ENCODE measurements at regions not wholly inside any gene's neighbourhood (a gene's known extent, or its start where the extent isn't known, plus 50 kb on each side); places are given as distances from the start of the nearest gene placed in this dataset.

GRCh38 chr12:60259225-60259624 lies 663.4 kb downstream of the SLC16A7 start:
- no peak overlapping the region for H3K27ac Mint-ChIP-seq
- DNase-seq (no peak), ATAC-seq (replicated peaks in 1 of 4) (no peak)
- Histone ChIP-seq H3K27me3 (replicated peaks in 1 of 2; ENCODE audit: control insufficient read depth in 2 of 2, extremely low read depth in 1 of 2, insufficient read depth in 2 of 2, low read length in 1 of 2) (no peaks in the 10 kb centered on the region), H3K36me3 (ENCODE audit: control insufficient read depth in 2 of 2, extremely low read depth in 1 of 2, insufficient read depth in 1 of 2, low read length in 1 of 2) (no peaks in the 10 kb centered on the region), H3K4me1 (ENCODE audit: control insufficient read depth in 1 of 2, extremely low read depth in 1 of 2, insufficient read depth in 2 of 2, low read length in 2 of 2) (no peaks in the 10 kb centered on the region), H3K27ac (ENCODE audit: low read length) (no peak overlapping the region), H3K4me3 (ENCODE audit: control insufficient read depth in 1 of 2, extremely low read depth in 1 of 2, low read length in 1 of 2) (no peak overlapping the region), H3K9me3 (no peaks in the 10 kb centered on the region)
- CTCF ChIA-PET, result no interaction called here
- H3K4me1 Mint-ChIP-seq, result no peaks in the 10 kb centered on the region
- H3K4me3 Mint-ChIP-seq, result no peak overlapping the region
- POLR2A ChIA-PET, result interaction anchor here in 1 of 2 donors (0.6 kb wide), 1 partner anchor 418 kb away, joined by 4 read pairs; no protein-coding TSS in a partner anchor
- WGBS (ENCODE audit: insufficient coverage), result no CpG with 5 or more reads among the region's 3 CpGs
- H3K9me3 Mint-ChIP-seq, result no peaks in the 10 kb centered on the region
- H3K27me3 Mint-ChIP-seq, result no peaks in the 10 kb centered on the region
- no peaks in the 10 kb centered on the region for H3K36me3 Mint-ChIP-seq

- ChIA-PET POLR2A (no interaction called here), CTCF (interaction anchor here in 1 of 2 donors (0.6 kb wide), 1 partner anchor 106 kb away, joined by 4 read pairs; no protein-coding TSS in a partner anchor)
- WGBS (ENCODE audit: insufficient coverage), result no CpG with 5 or more reads among the region's 4 CpGs
- H3K4me3 Mint-ChIP-seq, result no peak overlapping the region
- H3K36me3 Mint-ChIP-seq, result no peaks in the 10 kb centered on the region
- H3K27ac ChIP-seq (ENCODE audit: low read length), result no peak overlapping the region
- no peaks in the 10 kb centered on the region for H3K27me3 ChIP-seq (replicated peaks in 1 of 2; ENCODE audit: control insufficient read depth in 2 of 2, extremely low read depth in 1 of 2, insufficient read depth in 2 of 2, low read length in 1 of 2)
- H3K4me1 Mint-ChIP-seq, result no peaks in the 10 kb centered on the region
- no peak for DNase-seq
- H3K36me3 ChIP-seq (ENCODE audit: control insufficient read depth in 2 of 2, extremely low read depth in 1 of 2, insufficient read depth in 1 of 2, low read length in 1 of 2), result no peaks in the 10 kb centered on the region
- no peaks in the 10 kb centered on the region for H3K4me1 ChIP-seq (ENCODE audit: control insufficient read depth in 1 of 2, extremely low read depth in 1 of 2, insufficient read depth in 2 of 2, low read length in 2 of 2)
- H3K27ac Mint-ChIP-seq, result no peak overlapping the region
- ATAC-seq (replicated peaks in 1 of 4), result no peak
- no peaks in the 10 kb centered on the region for H3K27me3 Mint-ChIP-seq
- no peak overlapping the region for H3K4me3 ChIP-seq (ENCODE audit: control insufficient read depth in 1 of 2, extremely low read depth in 1 of 2, low read length in 1 of 2)
- no peaks in the 10 kb centered on the region for H3K9me3 ChIP-seq
- peaks cover 0 to under 1% (median 0%) of the 10 kb centered on the region in 3 donors for H3K9me3 Mint-ChIP-seq
Measured at GRCh38 chr12:60262378-60262777, 666.5 kb downstream of the SLC16A7 start.

GRCh38 chr12:60263161-60263560 lies 667.3 kb downstream of the SLC16A7 start:
- Mint-ChIP-seq H3K27me3 (no peaks in the 10 kb centered on the region), H3K9me3 (peaks cover 0 to 4% (median 0%) of the 10 kb centered on the region in 3 donors), H3K36me3 (no peaks in the 10 kb centered on the region), H3K4me3 (no peak overlapping the region), H3K27ac (no peak overlapping the region), H3K4me1 (no peaks in the 10 kb centered on the region)
- ChIA-PET CTCF (no interaction called here), POLR2A (no interaction called here)
- DNase-seq, result no peak
- H3K27me3 ChIP-seq (replicated peaks in 1 of 2; ENCODE audit: control insufficient read depth in 2 of 2, extremely low read depth in 1 of 2, insufficient read depth in 2 of 2, low read length in 1 of 2), result no peaks in the 10 kb centered on the region
- no peak for ATAC-seq (replicated peaks in 1 of 4)
- no peaks in the 10 kb centered on the region for H3K9me3 ChIP-seq
- no peak overlapping the region for H3K4me3 ChIP-seq (ENCODE audit: control insufficient read depth in 1 of 2, extremely low read depth in 1 of 2, low read length in 1 of 2)
- no peaks in the 10 kb centered on the region for H3K4me1 ChIP-seq (ENCODE audit: control insufficient read depth in 1 of 2, extremely low read depth in 1 of 2, insufficient read depth in 2 of 2, low read length in 2 of 2)
- H3K27ac ChIP-seq (ENCODE audit: low read length), result no peak overlapping the region
- H3K36me3 ChIP-seq (ENCODE audit: control insufficient read depth in 2 of 2, extremely low read depth in 1 of 2, insufficient read depth in 1 of 2, low read length in 1 of 2), result no peaks in the 10 kb centered on the region

- H3K4me3 Mint-ChIP-seq, result no peak overlapping the region
- H3K36me3 Mint-ChIP-seq, result no peaks in the 10 kb centered on the region
- Histone ChIP-seq H3K36me3 (ENCODE audit: control insufficient read depth in 2 of 2, extremely low read depth in 1 of 2, insufficient read depth in 1 of 2, low read length in 1 of 2) (no peaks in the 10 kb centered on the region), H3K27me3 (replicated peaks in 1 of 2; ENCODE audit: control insufficient read depth in 2 of 2, extremely low read depth in 1 of 2, insufficient read depth in 2 of 2, low read length in 1 of 2) (no peaks in the 10 kb centered on the region), H3K4me1 (ENCODE audit: control insufficient read depth in 1 of 2, extremely low read depth in 1 of 2, insufficient read depth in 2 of 2, low read length in 2 of 2) (no peaks in the 10 kb centered on the region), H3K9me3 (no peaks in the 10 kb centered on the region), H3K27ac (ENCODE audit: low read length) (no peak overlapping the region), H3K4me3 (ENCODE audit: control insufficient read depth in 1 of 2, extremely low read depth in 1 of 2, low read length in 1 of 2) (no peak overlapping the region)
- ChIA-PET CTCF (no interaction called here), POLR2A (no interaction called here)
- ATAC-seq (replicated peaks in 1 of 4), result no peak
- WGBS (ENCODE audit: insufficient coverage), result no CpG with 5 or more reads among the region's 2 CpGs
- no peaks in the 10 kb centered on the region for H3K27me3 Mint-ChIP-seq
- H3K4me1 Mint-ChIP-seq, result no peaks in the 10 kb centered on the region
- peaks cover 0 to 4% (median 0%) of the 10 kb centered on the region in 3 donors for H3K9me3 Mint-ChIP-seq
- no peak for DNase-seq
- H3K27ac Mint-ChIP-seq, result no peak overlapping the region
Measured at GRCh38 chr12:60263836-60264493, 668.1 kb downstream of the SLC16A7 start.

- POLR2A ChIA-PET, result no interaction called here
- no peak for ATAC-seq (replicated peaks in 1 of 4)
- peaks cover 4 to 6% (median 5%) of the 10 kb centered on the region in 3 donors for H3K9me3 Mint-ChIP-seq
Measured at GRCh38 chr12:60265741-60266140, 669.9 kb downstream of the SLC16A7 start.

GRCh38 chr12:60266381-60266852 lies 670.6 kb downstream of the SLC16A7 start:
- H3K27ac Mint-ChIP-seq, result no peak overlapping the region
- DNase-seq (no peak), ATAC-seq (replicated peaks in 1 of 4) (no peak)
- H3K36me3 Mint-ChIP-seq, result no peaks in the 10 kb centered on the region
- POLR2A ChIA-PET, result no interaction called here
- no peaks in the 10 kb centered on the region for H3K36me3 ChIP-seq (ENCODE audit: control insufficient read depth in 2 of 2, extremely low read depth in 1 of 2, insufficient read depth in 1 of 2, low read length in 1 of 2)
- WGBS (ENCODE audit: insufficient coverage), result no CpG with 5 or more reads among the region's 4 CpGs
- H3K27ac ChIP-seq (ENCODE audit: low read length), result no peak overlapping the region
- H3K4me3 ChIP-seq (ENCODE audit: control insufficient read depth in 1 of 2, extremely low read depth in 1 of 2, low read length in 1 of 2), result no peak overlapping the region
- peaks cover 4 to 12% (median 9%) of the 10 kb centered on the region in 3 donors for H3K9me3 Mint-ChIP-seq
- no peaks in the 10 kb centered on the region for H3K4me1 Mint-ChIP-seq
- H3K27me3 ChIP-seq (replicated peaks in 1 of 2; ENCODE audit: control insufficient read depth in 2 of 2, extremely low read depth in 1 of 2, insufficient read depth in 2 of 2, low read length in 1 of 2), result no peaks in the 10 kb centered on the region
- CTCF ChIA-PET, result no interaction called here
- H3K9me3 ChIP-seq, result peaks cover 2% of the 10 kb centered on the region
- H3K4me3 Mint-ChIP-seq, result no peak overlapping the region
- H3K4me1 ChIP-seq (ENCODE audit: control insufficient read depth in 1 of 2, extremely low read depth in 1 of 2, insufficient read depth in 2 of 2, low read length in 2 of 2), result no peaks in the 10 kb centered on the region
- H3K27me3 Mint-ChIP-seq, result no peaks in the 10 kb centered on the region

More at GRCh38 chr12:60265741-60266140, 669.9 kb downstream of the SLC16A7 start:
- no CpG with 5 or more reads among the region's 1 CpG for WGBS (ENCODE audit: insufficient coverage)
- no peaks in the 10 kb centered on the region for H3K9me3 ChIP-seq
- Mint-ChIP-seq H3K27me3 (no peaks in the 10 kb centered on the region), H3K36me3 (no peaks in the 10 kb centered on the region), H3K4me1 (no peaks in the 10 kb centered on the region), H3K27ac (no peak overlapping the region), H3K4me3 (no peak overlapping the region)
- H3K27ac ChIP-seq (ENCODE audit: low read length), result no peak overlapping the region
- CTCF ChIA-PET, result no interaction called here
- no peaks in the 10 kb centered on the region for H3K27me3 ChIP-seq (replicated peaks in 1 of 2; ENCODE audit: control insufficient read depth in 2 of 2, extremely low read depth in 1 of 2, insufficient read depth in 2 of 2, low read length in 1 of 2)
- DNase-seq, result no peak
- no peaks in the 10 kb centered on the region for H3K36me3 ChIP-seq (ENCODE audit: control insufficient read depth in 2 of 2, extremely low read depth in 1 of 2, insufficient read depth in 1 of 2, low read length in 1 of 2)
- H3K4me3 ChIP-seq (ENCODE audit: control insufficient read depth in 1 of 2, extremely low read depth in 1 of 2, low read length in 1 of 2), result no peak overlapping the region
- H3K4me1 ChIP-seq (ENCODE audit: control insufficient read depth in 1 of 2, extremely low read depth in 1 of 2, insufficient read depth in 2 of 2, low read length in 2 of 2), result no peaks in the 10 kb centered on the region

Data from T-cell (primary cell).